H1 (cell line): ENCODE measurements at regions not wholly inside any gene's neighbourhood (a gene's known extent, or its start where the extent isn't known, plus 50 kb on each side); places are given as distances from the start of the nearest gene placed in this dataset.

Source experiments
- TF ChIP-seq, protein P1 (sequence below): fragments of 300-600 bp; sonication (generic); IDR thresholded peaks from 2 replicates; pipeline ENCODE4 v1.7.1; 2012; ENCODE audit warnings: low read length, moderate library complexity, mild to moderate bottlenecking, inconsistent platforms; ENCODE audit not compliant: insufficient replicate concordance

DNA sequence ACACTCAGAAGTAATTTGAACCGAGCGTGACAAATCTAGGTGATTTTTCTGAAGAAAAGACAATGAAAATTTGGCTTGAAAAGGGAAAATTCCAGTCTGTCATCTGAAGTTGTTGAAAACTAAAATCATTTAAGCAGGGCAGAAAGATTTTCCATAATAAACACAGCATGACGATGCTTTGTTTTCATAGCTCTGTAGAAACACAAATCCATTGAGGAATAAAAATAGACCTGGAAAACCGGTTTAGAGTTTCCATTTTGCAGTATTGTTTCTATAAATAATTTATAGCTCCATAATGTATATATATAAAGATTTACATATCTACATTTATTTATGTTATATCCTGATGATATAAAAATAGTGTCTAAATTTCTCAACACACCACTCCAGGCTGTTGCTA is 1918.5 kb upstream of the FLRT2 start (continued):
- TF ChIP-seq, protein P1, sequence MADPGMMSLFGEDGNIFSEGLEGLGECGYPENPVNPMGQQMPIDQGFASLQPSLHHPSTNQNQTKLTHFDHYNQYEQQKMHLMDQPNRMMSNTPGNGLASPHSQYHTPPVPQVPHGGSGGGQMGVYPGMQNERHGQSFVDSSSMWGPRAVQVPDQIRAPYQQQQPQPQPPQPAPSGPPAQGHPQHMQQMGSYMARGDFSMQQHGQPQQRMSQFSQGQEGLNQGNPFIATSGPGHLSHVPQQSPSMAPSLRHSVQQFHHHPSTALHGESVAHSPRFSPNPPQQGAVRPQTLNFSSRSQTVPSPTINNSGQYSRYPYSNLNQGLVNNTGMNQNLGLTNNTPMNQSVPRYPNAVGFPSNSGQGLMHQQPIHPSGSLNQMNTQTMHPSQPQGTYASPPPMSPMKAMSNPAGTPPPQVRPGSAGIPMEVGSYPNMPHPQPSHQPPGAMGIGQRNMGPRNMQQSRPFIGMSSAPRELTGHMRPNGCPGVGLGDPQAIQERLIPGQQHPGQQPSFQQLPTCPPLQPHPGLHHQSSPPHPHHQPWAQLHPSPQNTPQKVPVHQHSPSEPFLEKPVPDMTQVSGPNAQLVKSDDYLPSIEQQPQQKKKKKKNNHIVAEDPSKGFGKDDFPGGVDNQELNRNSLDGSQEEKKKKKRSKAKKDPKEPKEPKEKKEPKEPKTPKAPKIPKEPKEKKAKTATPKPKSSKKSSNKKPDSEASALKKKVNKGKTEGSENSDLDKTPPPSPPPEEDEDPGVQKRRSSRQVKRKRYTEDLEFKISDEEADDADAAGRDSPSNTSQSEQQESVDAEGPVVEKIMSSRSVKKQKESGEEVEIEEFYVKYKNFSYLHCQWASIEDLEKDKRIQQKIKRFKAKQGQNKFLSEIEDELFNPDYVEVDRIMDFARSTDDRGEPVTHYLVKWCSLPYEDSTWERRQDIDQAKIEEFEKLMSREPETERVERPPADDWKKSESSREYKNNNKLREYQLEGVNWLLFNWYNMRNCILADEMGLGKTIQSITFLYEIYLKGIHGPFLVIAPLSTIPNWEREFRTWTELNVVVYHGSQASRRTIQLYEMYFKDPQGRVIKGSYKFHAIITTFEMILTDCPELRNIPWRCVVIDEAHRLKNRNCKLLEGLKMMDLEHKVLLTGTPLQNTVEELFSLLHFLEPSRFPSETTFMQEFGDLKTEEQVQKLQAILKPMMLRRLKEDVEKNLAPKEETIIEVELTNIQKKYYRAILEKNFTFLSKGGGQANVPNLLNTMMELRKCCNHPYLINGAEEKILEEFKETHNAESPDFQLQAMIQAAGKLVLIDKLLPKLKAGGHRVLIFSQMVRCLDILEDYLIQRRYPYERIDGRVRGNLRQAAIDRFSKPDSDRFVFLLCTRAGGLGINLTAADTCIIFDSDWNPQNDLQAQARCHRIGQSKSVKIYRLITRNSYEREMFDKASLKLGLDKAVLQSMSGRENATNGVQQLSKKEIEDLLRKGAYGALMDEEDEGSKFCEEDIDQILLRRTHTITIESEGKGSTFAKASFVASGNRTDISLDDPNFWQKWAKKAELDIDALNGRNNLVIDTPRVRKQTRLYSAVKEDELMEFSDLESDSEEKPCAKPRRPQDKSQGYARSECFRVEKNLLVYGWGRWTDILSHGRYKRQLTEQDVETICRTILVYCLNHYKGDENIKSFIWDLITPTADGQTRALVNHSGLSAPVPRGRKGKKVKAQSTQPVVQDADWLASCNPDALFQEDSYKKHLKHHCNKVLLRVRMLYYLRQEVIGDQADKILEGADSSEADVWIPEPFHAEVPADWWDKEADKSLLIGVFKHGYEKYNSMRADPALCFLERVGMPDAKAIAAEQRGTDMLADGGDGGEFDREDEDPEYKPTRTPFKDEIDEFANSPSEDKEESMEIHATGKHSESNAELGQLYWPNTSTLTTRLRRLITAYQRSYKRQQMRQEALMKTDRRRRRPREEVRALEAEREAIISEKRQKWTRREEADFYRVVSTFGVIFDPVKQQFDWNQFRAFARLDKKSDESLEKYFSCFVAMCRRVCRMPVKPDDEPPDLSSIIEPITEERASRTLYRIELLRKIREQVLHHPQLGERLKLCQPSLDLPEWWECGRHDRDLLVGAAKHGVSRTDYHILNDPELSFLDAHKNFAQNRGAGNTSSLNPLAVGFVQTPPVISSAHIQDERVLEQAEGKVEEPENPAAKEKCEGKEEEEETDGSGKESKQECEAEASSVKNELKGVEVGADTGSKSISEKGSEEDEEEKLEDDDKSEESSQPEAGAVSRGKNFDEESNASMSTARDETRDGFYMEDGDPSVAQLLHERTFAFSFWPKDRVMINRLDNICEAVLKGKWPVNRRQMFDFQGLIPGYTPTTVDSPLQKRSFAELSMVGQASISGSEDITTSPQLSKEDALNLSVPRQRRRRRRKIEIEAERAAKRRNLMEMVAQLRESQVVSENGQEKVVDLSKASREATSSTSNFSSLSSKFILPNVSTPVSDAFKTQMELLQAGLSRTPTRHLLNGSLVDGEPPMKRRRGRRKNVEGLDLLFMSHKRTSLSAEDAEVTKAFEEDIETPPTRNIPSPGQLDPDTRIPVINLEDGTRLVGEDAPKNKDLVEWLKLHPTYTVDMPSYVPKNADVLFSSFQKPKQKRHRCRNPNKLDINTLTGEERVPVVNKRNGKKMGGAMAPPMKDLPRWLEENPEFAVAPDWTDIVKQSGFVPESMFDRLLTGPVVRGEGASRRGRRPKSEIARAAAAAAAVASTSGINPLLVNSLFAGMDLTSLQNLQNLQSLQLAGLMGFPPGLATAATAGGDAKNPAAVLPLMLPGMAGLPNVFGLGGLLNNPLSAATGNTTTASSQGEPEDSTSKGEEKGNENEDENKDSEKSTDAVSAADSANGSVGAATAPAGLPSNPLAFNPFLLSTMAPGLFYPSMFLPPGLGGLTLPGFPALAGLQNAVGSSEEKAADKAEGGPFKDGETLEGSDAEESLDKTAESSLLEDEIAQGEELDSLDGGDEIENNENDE: no peak
